ENCODE measurements at regions not wholly inside any gene's neighbourhood (a gene's known extent, or its start where the extent isn't known, plus 50 kb on each side); places are given as distances from the start of the nearest gene placed in this dataset.

DNA sequence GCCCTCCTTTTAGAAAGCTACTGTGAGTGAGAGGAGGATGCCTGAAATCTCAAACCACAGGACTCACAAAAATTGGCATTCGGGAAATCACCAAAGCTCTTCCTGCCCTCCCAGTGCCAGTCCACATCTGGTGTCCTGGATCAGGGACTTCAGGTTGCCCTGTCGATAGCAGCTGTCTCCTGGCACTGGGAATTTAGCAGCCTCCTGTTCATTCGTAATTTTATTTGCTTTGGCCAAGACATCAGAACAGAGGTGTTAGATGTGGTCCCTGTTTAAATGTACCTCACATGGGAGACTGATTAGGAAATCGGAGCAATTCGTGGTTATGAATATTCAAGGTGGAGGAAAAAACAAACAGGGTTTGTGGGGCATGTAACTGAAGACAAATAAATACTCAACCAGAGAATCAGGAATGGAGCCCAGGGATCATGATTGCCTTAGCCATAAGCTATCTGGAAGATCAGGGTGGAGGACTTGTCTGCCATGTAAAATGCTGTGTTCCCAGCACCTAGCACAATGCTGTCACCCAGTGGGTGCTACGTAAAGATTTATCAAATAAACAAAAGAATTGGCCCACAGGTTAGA is 265.2 kb upstream of the PROK2 start:
- TF ChIP-seq RCOR1 (IDR thresholded peaks at IDR 0.05; ENCODE audit: insufficient replicate concordance, low read length) (no peak), POLR2A (IDR thresholded peaks at IDR 0.05; ENCODE audit: low read depth, low read length) (no peak), NFE2L2 (IDR thresholded peaks at IDR 0.05; ENCODE audit: low read depth, low read length) (no peak), RAD21 (IDR thresholded peaks at IDR 0.05; ENCODE audit: low read length) (no peak), ELK1 (IDR thresholded peaks at IDR 0.05; ENCODE audit: borderline replicate concordance, low read depth, low read length) (no peak)
- TF ChIP-seq, protein P1, sequence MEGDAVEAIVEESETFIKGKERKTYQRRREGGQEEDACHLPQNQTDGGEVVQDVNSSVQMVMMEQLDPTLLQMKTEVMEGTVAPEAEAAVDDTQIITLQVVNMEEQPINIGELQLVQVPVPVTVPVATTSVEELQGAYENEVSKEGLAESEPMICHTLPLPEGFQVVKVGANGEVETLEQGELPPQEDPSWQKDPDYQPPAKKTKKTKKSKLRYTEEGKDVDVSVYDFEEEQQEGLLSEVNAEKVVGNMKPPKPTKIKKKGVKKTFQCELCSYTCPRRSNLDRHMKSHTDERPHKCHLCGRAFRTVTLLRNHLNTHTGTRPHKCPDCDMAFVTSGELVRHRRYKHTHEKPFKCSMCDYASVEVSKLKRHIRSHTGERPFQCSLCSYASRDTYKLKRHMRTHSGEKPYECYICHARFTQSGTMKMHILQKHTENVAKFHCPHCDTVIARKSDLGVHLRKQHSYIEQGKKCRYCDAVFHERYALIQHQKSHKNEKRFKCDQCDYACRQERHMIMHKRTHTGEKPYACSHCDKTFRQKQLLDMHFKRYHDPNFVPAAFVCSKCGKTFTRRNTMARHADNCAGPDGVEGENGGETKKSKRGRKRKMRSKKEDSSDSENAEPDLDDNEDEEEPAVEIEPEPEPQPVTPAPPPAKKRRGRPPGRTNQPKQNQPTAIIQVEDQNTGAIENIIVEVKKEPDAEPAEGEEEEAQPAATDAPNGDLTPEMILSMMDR (conservative IDR thresholded peaks at IDR 0.05; ENCODE audit: low read depth, low read length), result no peak
- TF ChIP-seq, protein P2, sequence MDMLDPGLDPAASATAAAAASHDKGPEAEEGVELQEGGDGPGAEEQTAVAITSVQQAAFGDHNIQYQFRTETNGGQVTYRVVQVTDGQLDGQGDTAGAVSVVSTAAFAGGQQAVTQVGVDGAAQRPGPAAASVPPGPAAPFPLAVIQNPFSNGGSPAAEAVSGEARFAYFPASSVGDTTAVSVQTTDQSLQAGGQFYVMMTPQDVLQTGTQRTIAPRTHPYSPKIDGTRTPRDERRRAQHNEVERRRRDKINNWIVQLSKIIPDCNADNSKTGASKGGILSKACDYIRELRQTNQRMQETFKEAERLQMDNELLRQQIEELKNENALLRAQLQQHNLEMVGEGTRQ (IDR thresholded peaks at IDR 0.05; ENCODE audit: low read depth, low read length), result no peak

Measured in IMR-90 (cell line).